SU-DHL-6 (cell line): ENCODE measurements at regions not wholly inside any gene's neighbourhood (a gene's known extent, or its start where the extent isn't known, plus 50 kb on each side); places are given as distances from the start of the nearest gene placed in this dataset.

Source experiments
- H2AFZ ChIP-seq: fragments of 200-600 bp; sonication (generic); 2 replicates; pipeline ENCODE4 v1.6.1; 2014; ENCODE audit warnings: low read depth, mild to moderate bottlenecking, moderate library complexity, mixed read lengths, antibody characterized with exemption, low read length; ENCODE audit not compliant: severe bottlenecking
- H3F3A ChIP-seq: fragments of 200-600 bp; shearing (Covaris generic); 2 replicates; pipeline ENCODE4 v1.6.0; 2016; ENCODE audit warnings: antibody characterized with exemption, mild to moderate bottlenecking; ENCODE audit not compliant: insufficient read depth
- H3K27ac ChIP-seq: fragments of 200-600 bp; sonication (generic); 2 replicates; pipeline ENCODE4 v1.5.1; 2016; ENCODE audit warnings: low read depth, mild to moderate bottlenecking, low read length, moderate library complexity, mixed read lengths
- H3K27me3 ChIP-seq: fragments of 200-600 bp; sonication (generic), shearing (Covaris generic); 2 replicates; pipeline ENCODE4 v1.6.0; 2014; ENCODE audit warnings: mild to moderate bottlenecking, low read length
- H3K36me3 ChIP-seq: fragments of 200-600 bp; sonication (generic); 2 replicates; pipeline ENCODE4 v1.6.1; 2014; ENCODE audit warnings: mild to moderate bottlenecking, low read length, mixed read lengths
- H3K4me2 ChIP-seq: fragments of 300-600, 200-600 bp; shearing (Covaris generic), sonication (generic); 2 replicates; pipeline ENCODE4 v1.6.0; 2014; ENCODE audit warnings: low read length, low read depth, mild to moderate bottlenecking; ENCODE audit not compliant: poor library complexity, severe bottlenecking
- H3K4me3 ChIP-seq: fragments of 200-600 bp; sonication (generic); 2 replicates; pipeline ENCODE4 v1.5.1; 2014; ENCODE audit warnings: antibody characterized with exemption, low read length, mild to moderate bottlenecking, mixed read lengths; ENCODE audit not compliant: insufficient read depth, poor library complexity, severe bottlenecking
- H3K79me2 ChIP-seq: fragments of 200-600 bp; sonication (generic); 2 replicates; pipeline ENCODE4 v1.6.1; 2014; ENCODE audit warnings: mild to moderate bottlenecking, low read length, moderate library complexity; ENCODE audit not compliant: insufficient read depth
- H3K9ac ChIP-seq: fragments of 200-600 bp; sonication (generic); 2 replicates; pipeline ENCODE4 v1.7.0; 2014; ENCODE audit warnings: mild to moderate bottlenecking, low read length
- H3K9me2 ChIP-seq: fragments of 200-600 bp; sonication (generic); replicated peaks from 2 replicates; pipeline ENCODE4 v1.6.1; 2014; ENCODE audit warnings: low read length; ENCODE audit not compliant: insufficient read depth
- H3K9me3 ChIP-seq: fragments of 200-600 bp; sonication (generic); 2 replicates; pipeline ENCODE4 v1.6.1; 2014; ENCODE audit warnings: low read length, mixed read lengths; ENCODE audit not compliant: insufficient read depth
- H4K20me1 ChIP-seq: fragments of 200-600 bp; sonication (generic); 2 replicates; pipeline ENCODE4 v1.6.1; 2014; ENCODE audit warnings: low read depth, mild to moderate bottlenecking, antibody characterized with exemption, low read length, moderate library complexity, mixed read lengths
- CTCF ChIP-seq: fragments of 200-600 bp; sonication (generic); IDR thresholded peaks from one replicate; pipeline ENCODE4 v1.5.1; 2017; ENCODE audit warnings: antibody characterized with exemption, mild to moderate bottlenecking, low read length, moderate library complexity; ENCODE audit not compliant: insufficient read depth, poor library complexity, severe bottlenecking
- EZH2phosphoT487 ChIP-seq: fragments of 200-600 bp; sonication (generic), shearing (Covaris generic); conservative IDR thresholded peaks from 2 replicates; pipeline ENCODE4 v1.6.1; 2018; ENCODE audit warnings: mild to moderate bottlenecking, antibody characterized with exemption, low read length, moderate library complexity, mixed read lengths

GRCh38 chr3:117681619-117682018 lies 972.0 kb downstream of the TUSC7 start:
- Histone ChIP-seq H3K27me3 (no peaks in the 10 kb centered on the region), H2AFZ (no peak overlapping the region), H3K9me2 (no peaks in the 10 kb centered on the region), H3K9me3 (no peaks in the 10 kb centered on the region), H3F3A (no peaks in the 10 kb centered on the region), H3K79me2 (no peaks in the 10 kb centered on the region), H4K20me1 (no peaks in the 10 kb centered on the region), H3K9ac (no peak overlapping the region), H3K36me3 (no peaks in the 10 kb centered on the region), H3K27ac (no peak overlapping the region), H3K4me3 (no peak overlapping the region), H3K4me2 (no peak overlapping the region)
- TF ChIP-seq CTCF = no peak
- no peak for TF ChIP-seq EZH2phosphoT487

GRCh38 chr3:117687096-117687495 lies 977.5 kb downstream of the TUSC7 start:
- H3K4me3 ChIP-seq = no peak overlapping the region
- no peak overlapping the region for H2AFZ ChIP-seq
- H3K9me3 ChIP-seq = no peaks in the 10 kb centered on the region
- no peak overlapping the region for H3K9ac ChIP-seq
- H3K4me2 ChIP-seq = no peak overlapping the region
- no peaks in the 10 kb centered on the region for H3K27me3 ChIP-seq
- H3K27ac ChIP-seq = no peak overlapping the region
- no peaks in the 10 kb centered on the region for H3K79me2 ChIP-seq
- no peaks in the 10 kb centered on the region for H3F3A ChIP-seq
- H3K9me2 ChIP-seq = no peaks in the 10 kb centered on the region
- TF ChIP-seq EZH2phosphoT487 = no peak
- no peak for TF ChIP-seq CTCF
- no peaks in the 10 kb centered on the region for H4K20me1 ChIP-seq
- H3K36me3 ChIP-seq = no peaks in the 10 kb centered on the region

- H4K20me1 ChIP-seq = no peaks in the 10 kb centered on the region
- no peak for TF ChIP-seq EZH2phosphoT487
- TF ChIP-seq CTCF = no peak
- no peaks in the 10 kb centered on the region for H3K27me3 ChIP-seq
- H3K27ac ChIP-seq = no peak overlapping the region
- no peaks in the 10 kb centered on the region for H3K9me2 ChIP-seq
- no peak overlapping the region for H3K4me2 ChIP-seq
- H2AFZ ChIP-seq = no peak overlapping the region
- H3F3A ChIP-seq = no peaks in the 10 kb centered on the region
- H3K4me3 ChIP-seq = no peak overlapping the region
- H3K36me3 ChIP-seq = no peaks in the 10 kb centered on the region
- no peaks in the 10 kb centered on the region for H3K9me3 ChIP-seq
- H3K9ac ChIP-seq = no peak overlapping the region
- no peaks in the 10 kb centered on the region for H3K79me2 ChIP-seq
These were observed 979.0 kb downstream of the TUSC7 start for GRCh38 chr3:117688583-117688982.

GRCh38 chr3:117691526-117691925 lies 981.9 kb downstream of the TUSC7 start:
- no peaks in the 10 kb centered on the region for H4K20me1 ChIP-seq
- H3K9me2 ChIP-seq = no peaks in the 10 kb centered on the region
- no peaks in the 10 kb centered on the region for H3F3A ChIP-seq
- H3K9ac ChIP-seq = no peak overlapping the region
- no peak overlapping the region for H3K4me3 ChIP-seq
- H3K27ac ChIP-seq = no peak overlapping the region
- H3K79me2 ChIP-seq = no peaks in the 10 kb centered on the region
- H3K36me3 ChIP-seq = no peaks in the 10 kb centered on the region
- no peak overlapping the region for H2AFZ ChIP-seq
- no peaks in the 10 kb centered on the region for H3K9me3 ChIP-seq
- no peak for TF ChIP-seq EZH2phosphoT487
- TF ChIP-seq CTCF = no peak
- no peaks in the 10 kb centered on the region for H3K27me3 ChIP-seq
- no peak overlapping the region for H3K4me2 ChIP-seq
